ENCODE measurements at regions not wholly inside any gene's neighbourhood (a gene's known extent, or its start where the extent isn't known, plus 50 kb on each side); places are given as distances from the start of the nearest gene placed in this dataset.

- no peak for TF ChIP-seq CTCF (tag by site-specific recombination; IDR thresholded peaks at IDR 0.05)
- no peak for TF ChIP-seq ZIC2 (tag by site-specific recombination; IDR thresholded peaks at IDR 0.05)
- no peak for TF ChIP-seq ZNF843 (tag by site-specific recombination; IDR thresholded peaks at IDR 0.05)
- no peak for TF ChIP-seq ZNF423 (tag by site-specific recombination; IDR thresholded peaks at IDR 0.05)
- TF ChIP-seq ZBTB11 (tag by site-specific recombination; conservative IDR thresholded peaks at IDR 0.05; ENCODE audit: low read depth) = no peak
- no peak for TF ChIP-seq ZNF510 (tag by site-specific recombination; IDR thresholded peaks at IDR 0.05; ENCODE audit: insufficient replicate concordance)
- no peak for TF ChIP-seq REST (tag by site-specific recombination; IDR thresholded peaks at IDR 0.05)
- TF ChIP-seq OSR2 (tag by site-specific recombination; IDR thresholded peaks at IDR 0.05) = no peak
- no peak for TF ChIP-seq ZNF549 (tag by site-specific recombination; IDR thresholded peaks at IDR 0.05)
Observed at GRCh38 chr7:55639640-55640039, 67.3 kb upstream of the VOPP1 start.
